ENCODE measurements at regions not wholly inside any gene's neighbourhood (a gene's known extent, or its start where the extent isn't known, plus 50 kb on each side); places are given as distances from the start of the nearest gene placed in this dataset.
"Not testable (repeated sequence)": the region's sequence is repeated elsewhere in the genome, so short reads cannot be mapped to it uniquely, and the experiment has no call there.

DNA sequence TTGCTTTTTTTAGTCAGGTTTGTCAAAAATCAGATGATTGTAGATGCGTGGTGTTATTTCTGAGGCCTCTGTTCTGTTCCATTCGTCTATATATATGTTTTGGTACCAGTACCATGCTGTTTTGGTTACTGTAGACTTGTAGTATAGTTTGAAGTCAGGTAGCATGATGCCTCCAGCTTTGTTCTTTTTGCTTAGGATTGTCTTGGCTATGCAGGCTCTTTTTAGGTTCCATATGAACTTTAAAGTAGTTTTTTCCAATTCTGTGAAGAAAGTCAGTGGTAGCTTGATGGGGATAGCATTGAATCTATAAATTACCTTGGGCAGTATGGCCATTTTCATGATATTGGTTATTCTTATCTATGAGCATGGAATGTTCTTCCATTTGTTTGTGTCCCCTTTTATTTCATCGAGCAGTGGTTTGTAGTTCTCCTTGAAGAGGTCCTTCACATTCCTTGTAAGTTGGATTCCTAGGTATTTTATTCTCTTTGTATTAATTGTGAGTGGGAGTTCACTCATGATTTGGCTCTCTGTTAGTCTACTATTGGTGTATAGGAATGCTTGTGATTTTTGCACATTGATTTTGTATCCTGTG lies 70.1 kb upstream of the TOP3B start:
- not testable (repeated sequence) for DNase-seq

DNA sequence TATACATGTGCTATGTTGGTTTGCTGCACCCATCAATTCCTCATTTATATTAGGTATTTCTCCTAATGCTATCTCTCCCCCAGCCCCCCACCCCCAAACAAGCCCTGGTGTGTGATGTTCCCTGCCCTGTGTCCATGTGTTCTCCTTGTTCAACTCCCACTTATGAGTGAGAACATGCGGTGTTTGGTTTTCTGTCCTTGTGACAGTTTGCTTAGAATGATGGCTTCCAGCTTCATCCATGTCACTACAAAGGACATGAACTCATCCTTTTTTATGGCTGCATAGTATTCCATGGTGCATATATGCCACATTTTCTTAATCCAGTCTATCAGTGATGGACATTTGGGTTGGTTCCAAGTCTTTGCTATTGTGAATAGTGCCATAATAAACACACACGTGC lies 68.4 kb upstream of the TOP3B start:
- DNase-seq: not testable (repeated sequence)

DNA sequence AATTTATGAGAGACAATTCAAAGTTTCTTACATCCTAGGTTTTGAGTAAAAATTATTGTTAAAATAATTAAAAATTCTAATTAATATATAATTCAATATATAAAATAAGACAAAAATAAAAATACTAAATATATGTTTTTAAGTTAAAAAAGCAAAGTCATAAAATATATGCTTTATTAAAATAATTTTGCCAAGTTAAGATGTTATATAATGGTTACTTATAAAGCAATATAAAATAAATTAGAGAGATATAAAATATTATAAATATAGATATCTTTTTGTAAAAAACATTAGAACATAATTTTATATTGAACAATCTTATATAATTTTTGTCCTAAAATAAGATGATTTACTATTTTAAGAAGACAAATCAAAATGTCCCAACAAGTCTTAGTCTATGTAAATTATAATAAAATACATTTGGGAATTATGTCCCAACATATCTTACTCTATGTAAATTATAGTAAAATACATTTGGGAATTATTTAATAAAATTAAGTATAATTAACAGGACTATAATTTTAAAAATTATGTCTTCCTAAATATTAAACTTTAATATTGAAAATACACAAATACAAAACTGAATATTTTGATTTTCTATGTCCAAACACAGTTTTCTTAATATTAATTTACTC lies 67.7 kb upstream of the TOP3B start:
- DNase-seq: no peak

DNA sequence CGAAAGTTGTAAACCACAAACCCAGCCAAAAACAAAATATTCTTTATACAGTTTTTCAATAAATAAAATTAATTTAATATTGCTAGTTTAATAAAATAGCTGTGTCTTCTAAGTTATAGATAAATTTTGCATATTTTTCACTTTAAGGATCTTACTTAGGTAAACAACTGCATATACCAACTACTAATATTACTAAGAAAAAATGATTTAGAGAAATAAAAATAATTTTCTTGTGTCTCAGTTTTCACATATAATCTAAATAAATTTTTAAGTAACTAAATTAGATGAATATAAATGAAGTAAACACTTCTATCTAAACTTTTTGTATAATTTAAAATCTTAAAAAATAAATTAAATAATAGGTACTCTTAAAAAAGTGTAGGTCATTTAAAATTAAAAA lies 67.1 kb upstream of the TOP3B start:
- no peak for DNase-seq

DNA sequence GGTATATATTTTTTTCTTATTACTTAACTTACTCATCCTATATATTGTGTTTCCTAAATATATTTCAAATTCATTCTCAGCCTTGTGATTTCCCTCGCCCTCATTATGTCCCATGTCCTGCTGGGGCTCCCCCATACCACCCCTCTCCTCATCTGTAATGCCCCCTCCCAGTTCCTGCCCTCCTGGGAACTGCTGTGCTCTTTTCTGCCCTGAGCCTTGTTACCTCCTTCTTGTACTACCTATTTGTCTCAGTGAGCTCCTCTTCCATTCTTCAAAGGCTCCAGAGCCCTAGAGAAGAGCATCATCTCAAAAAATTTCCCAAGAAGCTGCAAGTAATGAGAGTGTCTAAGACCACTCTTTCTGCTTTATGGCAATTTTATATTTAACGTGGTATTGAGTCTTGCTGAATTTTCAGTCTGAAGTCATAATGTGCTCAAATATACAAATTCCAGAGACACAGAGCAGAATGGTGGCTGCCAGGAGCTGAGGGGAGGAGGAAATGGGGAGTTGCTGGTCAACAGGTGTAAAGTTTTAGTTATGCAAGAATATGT lies 66.5 kb upstream of the TOP3B start:
- DNase-seq: no peak

DNA sequence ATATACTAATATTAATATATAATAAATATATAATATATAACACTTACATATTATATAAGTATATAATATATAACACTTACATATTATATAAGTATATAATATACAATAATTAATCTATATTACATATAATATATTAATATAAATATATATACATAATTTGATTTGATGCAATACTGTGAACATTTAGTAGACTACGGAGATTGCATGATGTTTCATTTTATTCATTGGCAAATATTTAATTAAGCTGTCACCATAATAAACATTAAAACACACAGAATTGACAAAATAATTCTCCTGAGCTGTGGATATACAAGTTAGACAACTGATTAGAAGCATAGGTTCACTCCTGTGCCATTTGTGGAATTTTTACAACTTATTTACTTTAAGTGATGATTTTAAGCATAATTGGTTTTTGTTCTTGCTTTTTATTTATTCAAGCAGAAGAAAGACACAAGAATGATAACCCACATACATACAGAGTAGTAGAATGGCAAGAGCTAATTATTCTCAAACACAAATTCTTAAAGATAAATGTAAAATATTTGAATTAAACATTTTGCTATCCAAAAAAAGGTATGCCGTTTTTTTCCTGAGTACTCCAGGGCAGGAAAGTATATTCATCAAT lies 65.8 kb upstream of the TOP3B start:
- no peak for DNase-seq

DNA sequence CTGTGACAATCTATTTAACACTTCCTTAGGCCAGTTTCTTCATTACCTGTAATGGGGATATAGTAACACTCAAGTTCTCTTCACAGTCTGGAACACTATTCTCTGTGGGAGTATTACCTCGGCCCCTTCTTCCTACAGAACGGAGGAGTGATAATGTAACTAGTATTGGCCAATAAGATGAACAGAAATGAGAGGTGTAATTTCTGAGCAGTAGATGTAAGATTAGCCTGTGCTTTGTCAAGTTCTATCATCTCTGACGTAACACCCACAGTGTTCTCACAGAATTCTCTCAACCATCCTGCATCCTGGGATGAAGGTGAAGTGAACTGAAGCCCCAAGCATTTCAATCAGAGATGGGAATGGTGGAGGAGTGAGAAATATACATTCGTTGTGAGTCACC lies 65.2 kb upstream of the TOP3B start:
- DNase-seq: no peak

DNA sequence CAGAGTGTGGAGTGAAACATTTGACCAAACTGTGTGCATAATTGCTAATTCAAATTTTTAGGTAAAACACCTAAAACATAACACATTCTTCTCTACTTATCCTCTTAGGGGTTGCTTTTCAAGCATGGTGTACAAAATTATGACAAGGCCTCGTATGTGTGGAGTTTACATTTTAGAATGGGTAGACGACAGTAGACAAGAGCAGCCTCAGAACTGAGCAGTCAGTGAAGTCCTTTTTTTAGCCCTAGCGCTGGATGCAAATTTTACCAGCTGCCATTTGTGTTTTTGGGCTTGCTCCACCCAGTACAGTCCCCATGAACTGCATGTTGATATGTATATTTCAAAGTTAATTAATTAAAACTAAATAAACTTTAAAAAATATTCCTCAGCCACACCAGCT lies 64.7 kb upstream of the TOP3B start:
- no peak for DNase-seq

DNA sequence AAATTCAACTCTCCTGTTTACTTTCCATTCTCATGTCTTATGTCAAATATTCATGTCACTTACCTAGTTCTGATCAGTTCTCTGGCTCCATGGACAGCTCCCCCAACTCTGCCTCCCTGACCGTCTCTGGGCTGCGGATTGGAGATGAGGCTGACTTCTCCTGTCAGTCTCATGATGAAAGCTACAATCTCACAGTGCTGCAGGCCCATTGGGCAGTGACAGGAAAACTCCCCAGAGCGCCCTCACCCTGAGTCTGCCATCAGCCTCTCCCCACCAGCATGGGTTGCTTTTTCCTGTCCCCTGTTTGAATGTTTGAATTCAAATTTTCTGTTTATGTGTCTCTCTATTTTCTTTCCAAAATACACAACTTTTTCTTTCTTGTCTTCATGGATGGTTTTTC lies 63.8 kb upstream of the TOP3B start:
- no peak for DNase-seq

DNA sequence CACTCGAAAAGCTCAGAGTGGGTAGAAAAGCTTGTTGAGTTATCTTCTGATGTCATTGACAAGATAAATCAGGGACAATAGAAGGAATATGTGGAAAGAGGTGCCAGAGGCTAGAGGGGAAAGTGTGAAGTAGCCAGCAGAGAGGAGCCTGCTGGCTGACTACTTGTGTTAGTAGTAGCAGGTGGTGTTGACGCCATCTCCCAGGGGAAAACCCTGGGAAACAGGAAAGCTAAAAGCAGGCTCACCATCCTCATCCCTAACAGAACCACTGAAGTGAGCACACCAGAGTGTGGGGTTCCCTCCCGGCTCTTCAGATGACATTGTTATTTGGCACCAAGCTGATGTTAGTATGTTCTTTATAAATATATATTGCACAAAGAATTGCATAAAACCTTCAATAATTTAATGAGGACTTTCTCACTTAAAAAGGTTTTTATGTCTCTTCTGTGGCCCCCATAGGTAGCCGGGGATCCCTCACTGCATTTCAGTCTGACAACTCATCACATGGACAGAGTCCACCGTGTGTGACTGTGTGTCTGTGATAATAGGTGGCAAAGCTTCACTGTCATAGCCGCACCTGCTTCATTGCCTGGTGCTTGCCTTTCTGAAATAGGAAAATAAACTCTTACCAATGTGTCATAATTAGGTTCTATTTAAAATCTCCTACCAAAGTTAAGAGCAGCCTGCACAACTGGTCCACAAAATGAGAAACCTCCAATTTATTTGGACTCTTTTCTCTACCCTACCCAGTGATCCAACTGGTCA lies 63.2 kb upstream of the TOP3B start:
- no peak for DNase-seq

DNA sequence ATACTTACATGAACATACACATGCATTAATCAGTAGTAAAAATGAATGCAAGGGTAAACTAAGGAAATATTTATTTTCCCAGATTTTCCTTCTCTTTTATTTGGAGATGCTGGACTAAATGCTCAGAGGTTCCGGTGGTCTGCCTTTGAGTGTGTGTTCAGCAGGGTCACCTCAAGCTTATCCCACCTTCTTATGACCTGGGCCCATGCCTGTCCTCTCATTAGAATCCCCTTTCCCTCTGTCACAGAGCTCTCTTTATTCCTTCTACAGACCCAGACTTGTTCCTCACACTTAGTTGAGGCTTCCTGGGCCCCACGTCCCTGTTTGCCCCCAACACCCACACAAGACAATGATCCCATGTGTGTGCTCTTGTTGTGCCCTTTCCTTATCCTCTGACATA lies 61.6 kb upstream of the TOP3B start:
- no peak for DNase-seq

DNA sequence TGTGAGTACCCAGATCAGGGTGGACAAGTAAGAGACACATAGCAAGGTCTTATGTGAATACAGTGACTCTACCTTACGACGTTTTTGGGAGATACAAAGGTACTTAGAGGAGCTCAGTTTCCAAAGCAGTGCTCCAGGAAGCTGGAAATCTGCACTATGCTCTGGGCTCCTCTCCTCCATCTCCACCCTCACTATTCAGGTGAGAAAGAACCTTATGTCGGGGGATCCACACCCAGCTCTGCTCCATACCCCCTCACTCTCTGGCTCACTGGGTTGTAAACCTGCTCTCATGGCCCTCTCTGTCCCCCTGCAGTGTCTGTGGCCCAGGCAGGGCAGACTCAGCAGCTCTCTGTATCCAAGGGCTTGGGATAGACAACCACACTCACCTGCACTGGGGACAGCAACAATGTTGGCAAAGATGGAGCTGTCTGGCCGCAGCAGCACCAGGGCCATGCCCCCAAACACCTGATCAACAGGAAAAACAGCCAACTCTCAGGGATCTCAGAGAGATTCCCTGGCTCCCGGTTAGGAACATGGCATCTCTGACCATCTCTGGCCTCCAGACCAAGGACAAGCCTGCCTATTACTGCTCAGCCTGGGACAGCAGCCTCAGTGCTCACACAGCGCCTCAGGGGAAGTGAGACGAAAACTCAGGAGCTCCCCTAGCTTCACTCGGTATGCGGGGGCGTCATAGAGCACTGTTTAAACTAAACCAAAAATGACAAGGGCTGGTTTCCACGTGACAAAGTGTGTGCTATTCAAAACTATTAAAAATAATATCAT lies 60.9 kb upstream of the TOP3B start:
- DNase-seq: no peak

DNA sequence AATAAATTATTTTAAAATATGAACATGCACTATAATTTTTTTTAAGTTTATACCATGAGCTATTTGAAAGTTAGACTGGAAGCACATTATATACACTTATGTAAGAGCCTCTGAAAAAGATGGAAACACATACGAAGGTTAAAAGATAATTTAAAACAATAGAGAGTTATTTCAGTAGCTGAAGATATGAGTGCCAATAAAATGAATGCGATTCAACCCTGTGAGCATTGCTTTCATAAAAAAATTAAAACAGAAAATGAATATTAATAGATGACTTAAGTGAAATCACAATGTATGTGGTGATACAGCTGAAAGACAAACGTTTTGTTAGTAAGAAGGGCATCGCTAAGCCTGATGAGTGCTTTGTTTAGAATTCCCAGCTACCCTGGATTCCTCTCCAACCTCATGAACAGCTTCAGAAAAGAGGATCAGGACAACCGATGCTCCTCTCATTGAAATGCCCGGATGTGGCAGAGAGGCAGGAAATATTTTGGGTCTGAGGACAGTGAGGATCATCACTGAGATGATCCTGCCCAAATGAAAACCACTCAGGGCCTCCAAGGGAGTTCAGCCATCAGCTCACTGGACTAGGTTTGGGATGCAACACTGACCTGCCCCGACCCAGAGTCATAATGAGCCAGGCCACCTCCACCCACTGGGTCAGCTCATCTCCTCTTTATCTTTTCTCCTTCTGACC lies 60.2 kb upstream of the TOP3B start:
- DNase-seq: no peak

DNA sequence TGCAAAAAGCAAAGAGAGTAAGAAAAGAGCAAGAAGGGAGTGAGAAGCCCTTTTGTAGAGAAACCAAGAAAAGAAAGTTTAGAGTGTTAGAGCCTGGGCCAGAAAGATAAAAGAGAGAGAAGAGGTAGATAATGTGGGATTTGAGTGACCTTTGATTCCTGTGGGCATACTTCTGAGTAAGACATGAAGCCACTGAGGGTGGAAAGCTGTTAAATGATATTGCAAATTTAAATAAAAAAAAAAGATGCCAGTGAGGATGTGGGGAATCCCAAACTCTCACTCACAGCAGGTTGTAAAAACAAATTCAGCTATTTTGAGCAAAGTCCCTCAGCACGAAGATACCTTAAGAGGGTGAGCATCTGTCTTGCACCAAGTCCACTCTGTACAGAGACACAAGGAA lies 59.4 kb upstream of the TOP3B start:
- DNase-seq: no peak

DNA sequence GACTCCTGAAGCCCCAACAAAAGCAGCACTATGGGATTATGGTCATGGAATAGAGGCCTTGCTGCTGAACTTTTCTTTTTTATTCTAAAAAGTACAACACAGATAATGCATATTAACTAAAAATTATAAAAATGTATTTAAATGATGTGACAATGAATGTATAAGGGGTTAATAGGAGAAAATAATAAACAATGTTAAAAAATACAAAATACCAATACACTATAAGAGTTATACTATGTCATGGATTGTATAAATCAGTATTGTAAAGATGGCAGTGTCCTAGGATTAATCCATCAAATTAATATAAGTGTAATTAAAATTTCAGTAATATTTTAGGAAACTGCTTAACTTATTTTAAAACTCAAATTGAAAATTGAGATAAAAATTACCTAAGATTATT lies 58.3 kb upstream of the TOP3B start:
- DNase-seq: no peak

DNA sequence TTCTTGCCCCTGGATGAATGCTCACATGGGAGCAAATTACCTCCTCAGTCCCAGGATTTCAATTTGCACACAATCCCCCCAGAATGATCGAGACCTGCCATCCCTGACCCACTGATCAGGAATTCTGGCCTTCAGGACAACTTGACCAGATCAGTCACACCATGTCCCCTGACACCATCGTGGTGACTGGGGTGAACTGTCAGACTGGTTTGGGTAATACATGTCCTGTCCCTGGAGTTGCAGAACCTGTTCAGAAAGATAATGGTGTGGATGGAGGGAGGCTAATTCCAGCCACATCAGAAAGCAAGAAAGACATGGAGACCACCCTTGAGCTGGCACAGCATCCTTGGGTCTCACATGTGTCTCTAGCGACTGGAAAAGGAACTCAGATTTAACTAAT lies 57.9 kb upstream of the TOP3B start:
- DNase-seq: no peak

DNA sequence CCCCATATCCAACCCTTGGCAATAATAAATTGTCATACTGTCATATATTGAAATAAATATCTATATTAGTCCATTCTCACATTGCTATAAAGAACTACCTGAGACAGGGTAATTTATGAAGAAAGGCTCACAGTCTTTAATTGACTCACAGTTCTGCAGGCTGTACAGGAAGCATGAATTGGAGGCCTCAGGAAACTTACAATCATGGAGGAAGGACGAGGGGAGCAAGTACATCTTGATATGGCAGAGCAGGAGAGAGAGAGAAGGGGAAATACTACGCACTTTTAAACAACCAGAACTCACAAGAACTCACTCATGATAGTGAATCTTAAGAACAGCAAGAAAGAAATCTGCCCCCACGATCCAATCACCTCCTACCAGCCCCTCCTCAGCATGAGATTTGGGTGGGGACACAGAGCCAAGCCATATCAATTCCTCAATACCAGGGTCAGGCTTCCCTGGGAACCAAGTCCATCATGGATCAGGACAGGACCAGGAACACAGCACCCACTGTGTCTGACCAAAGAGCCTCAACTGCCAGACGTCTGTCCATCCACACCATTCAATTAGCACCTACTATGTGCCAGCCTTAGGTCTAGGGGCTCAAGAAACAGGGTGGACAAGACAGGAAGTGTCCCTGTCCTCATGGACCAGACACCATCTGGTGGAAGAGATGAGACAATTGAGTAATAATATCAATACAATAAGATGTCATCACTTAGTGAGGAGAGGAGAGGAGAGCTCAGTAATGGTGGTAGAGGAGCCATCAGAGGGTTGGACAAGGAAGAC lies 56.9 kb upstream of the TOP3B start:
- no peak for DNase-seq

DNA sequence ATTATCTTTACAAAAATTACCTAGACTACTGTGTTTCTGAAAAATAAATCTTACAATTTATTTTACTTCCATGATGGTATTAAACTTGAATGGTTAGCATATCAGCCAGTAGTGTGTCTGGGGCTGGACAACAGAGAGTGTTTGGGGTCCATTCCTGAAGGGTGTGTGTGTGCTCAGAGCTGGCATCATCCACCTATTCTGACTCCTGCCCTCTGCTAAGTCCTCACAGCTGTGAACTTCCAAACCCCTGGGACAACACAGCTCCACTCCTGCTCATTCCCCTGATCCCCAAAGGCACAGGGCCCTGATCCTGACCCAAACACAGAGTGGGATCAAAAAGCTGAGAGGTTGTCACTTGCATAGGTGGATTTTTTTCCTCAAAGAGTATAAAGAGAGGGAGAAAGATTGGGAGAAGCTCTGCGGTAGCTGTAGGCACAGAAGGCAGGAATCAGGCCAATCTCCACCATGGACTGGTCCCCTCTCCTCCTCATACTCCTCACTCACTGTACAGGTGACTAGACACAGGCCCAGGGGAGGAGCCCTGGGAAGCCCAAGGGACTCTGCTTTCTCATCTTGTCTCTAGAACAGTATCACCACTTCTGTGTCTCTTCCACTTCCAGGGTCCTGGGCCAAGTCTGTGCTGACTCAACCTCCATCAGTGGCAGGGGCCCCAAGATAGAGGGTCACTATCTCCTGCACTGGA lies 55.7 kb upstream of the TOP3B start:
- DNase-seq: no peak

DNA sequence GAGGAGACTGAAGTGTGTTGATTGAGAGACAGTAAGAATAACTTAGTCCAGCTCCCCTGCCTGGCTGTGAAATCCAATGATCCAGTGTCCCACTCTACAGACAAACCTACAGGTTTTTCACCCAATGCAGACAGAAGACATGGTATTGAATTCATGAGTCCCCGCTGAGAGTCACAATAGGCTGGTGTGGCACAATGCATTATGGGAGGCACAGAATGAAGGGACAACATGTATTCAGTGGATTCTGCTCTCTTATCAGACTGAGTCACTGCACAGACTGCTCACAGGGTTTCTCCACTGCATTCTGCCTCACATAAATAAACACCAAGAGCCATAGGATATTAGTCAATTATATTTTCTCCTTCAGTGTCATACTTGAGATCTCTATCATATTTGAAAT lies 55.2 kb upstream of the TOP3B start:
- no peak for DNase-seq

DNA sequence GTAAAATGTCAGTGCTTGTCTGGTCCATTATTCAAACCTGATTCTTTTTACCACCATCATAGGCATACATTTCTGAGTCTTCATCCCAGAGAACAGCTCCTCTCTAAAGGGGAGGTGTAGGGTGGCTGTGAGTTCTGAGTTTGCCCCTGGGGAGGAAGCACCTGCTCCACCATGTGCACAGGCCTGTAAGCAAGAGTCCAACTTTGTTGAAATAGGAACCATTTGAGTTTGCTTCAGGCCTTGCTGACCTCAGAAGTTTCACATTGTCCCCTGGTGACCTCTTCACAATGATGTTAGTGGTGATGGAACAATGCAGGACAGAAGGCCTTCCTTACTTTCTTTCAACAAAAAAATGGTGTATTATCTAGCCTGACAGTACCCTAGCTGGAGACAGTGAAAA lies 54.6 kb upstream of the TOP3B start:
- no peak for DNase-seq

DNA sequence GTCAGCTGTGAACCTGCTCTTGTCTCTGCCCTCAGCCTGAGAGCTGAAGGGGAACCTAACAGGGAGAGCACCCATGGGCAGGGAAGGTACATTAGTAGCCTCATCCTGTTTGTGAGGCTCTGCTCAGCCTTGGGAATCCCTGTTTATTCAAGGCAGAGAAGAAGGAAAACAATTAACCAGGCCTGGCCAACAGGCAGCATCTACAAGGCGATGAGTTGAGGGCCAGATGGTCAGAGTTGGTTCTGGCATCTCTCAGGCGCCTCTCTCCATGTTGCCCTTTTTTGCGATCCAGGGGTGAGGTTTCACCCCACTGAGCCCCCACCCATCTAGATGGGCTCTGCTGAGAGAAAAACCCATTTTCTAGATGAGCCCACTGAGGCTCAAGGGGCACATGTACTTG lies 54.0 kb upstream of the TOP3B start:
- no peak for DNase-seq

Data from effector CD4-positive, alpha-beta T cell (primary cell).